IPS DF 6.9 (cell line): ENCODE measurements at regions not wholly inside any gene's neighbourhood (a gene's known extent, or its start where the extent isn't known, plus 50 kb on each side); places are given as distances from the start of the nearest gene placed in this dataset.
"Not testable (repeated sequence)": the region's sequence is repeated elsewhere in the genome, so short reads cannot be mapped to it uniquely, and the experiment has no call there.

ENCODE experiments used
- DNase-seq: peaks from one replicate; pipeline ENCODE4 v3.0.0-alpha.2; 2013; ENCODE audit warnings: low read depth, low spot score
- H3K27ac ChIP-seq: one replicate; pipeline ENCODE4 v1.5.1; 2013; ENCODE audit warnings: low read length, control low read depth
- H3K27me3 ChIP-seq: 2 replicates; pipeline ENCODE4 v1.6.1; 2013; ENCODE audit warnings: mild to moderate bottlenecking, low read length; ENCODE audit not compliant: control insufficient read depth, insufficient read depth
- H3K36me3 ChIP-seq: 2 replicates; pipeline ENCODE4 v1.6.1; 2013; ENCODE audit warnings: low read length; ENCODE audit not compliant: control insufficient read depth, insufficient read depth
- H3K4me1 ChIP-seq: 2 replicates; pipeline ENCODE4 v1.6.1; 2013; ENCODE audit warnings: low read length; ENCODE audit not compliant: control insufficient read depth, insufficient read depth
- H3K4me3 ChIP-seq: 2 replicates; pipeline ENCODE4 v1.5.1; 2013; ENCODE audit warnings: mild to moderate bottlenecking, low read length
- H3K9me3 ChIP-seq: 2 replicates; pipeline ENCODE4 v1.6.1; 2013; ENCODE audit warnings: low read length, inconsistent platforms; ENCODE audit not compliant: control insufficient read depth, insufficient read depth
- WGBS: extraction: QIAGEN DNeasy Blood & Tissue Kit; methylation state at CpG from one replicate; pipeline ENCODE4 v1.1.7; 2013; ENCODE audit warnings: mixed read lengths, missing lambda C conversion rate; ENCODE audit not compliant: insufficient read length, insufficient coverage; 5-methylcytosine and 5-hydroxymethylcytosine counted together

GRCh38 chr1:83369853-83370252, 629.1 kb downstream of the TTLL7 start:
- not testable (repeated sequence) for H3K27me3 ChIP-seq, H3K4me3 ChIP-seq, H3K36me3 ChIP-seq, H3K4me1 ChIP-seq, H3K27ac ChIP-seq, H3K9me3 ChIP-seq, DNase-seq
- WGBS, result no CpG with 5 or more reads among the region's 3 CpGs

- H3K27ac ChIP-seq, H3K4me1 ChIP-seq, H3K4me3 ChIP-seq, DNase-seq, H3K27me3 ChIP-seq, H3K36me3 ChIP-seq, H3K9me3 ChIP-seq: not testable (repeated sequence)
- WGBS, result no CpG with 5 or more reads among the region's 2 CpGs
Measured at GRCh38 chr1:83365320-83365719, 633.6 kb downstream of the TTLL7 start.

GRCh38 chr1:83345375-83345774, 653.6 kb downstream of the TTLL7 start:
- H3K27me3 ChIP-seq, H3K9me3 ChIP-seq, H3K27ac ChIP-seq, H3K36me3 ChIP-seq, DNase-seq, H3K4me3 ChIP-seq, H3K4me1 ChIP-seq: not testable (repeated sequence)
- no CpG with 5 or more reads among the region's 3 CpGs for WGBS

GRCh38 chr1:83343767-83344166, 655.2 kb downstream of the TTLL7 start:
- H3K4me3 ChIP-seq, H3K36me3 ChIP-seq, H3K27ac ChIP-seq, H3K27me3 ChIP-seq, H3K4me1 ChIP-seq, H3K9me3 ChIP-seq, DNase-seq: not testable (repeated sequence)
- no CpG with 5 or more reads among the region's 6 CpGs for WGBS

GRCh38 chr1:83342995-83343394, 655.9 kb downstream of the TTLL7 start:
- not testable (repeated sequence) for H3K27me3 ChIP-seq, H3K36me3 ChIP-seq, H3K4me1 ChIP-seq, H3K9me3 ChIP-seq, DNase-seq, H3K4me3 ChIP-seq, H3K27ac ChIP-seq

GRCh38 chr1:83332308-83332707, 666.6 kb downstream of the TTLL7 start:
- WGBS, result no CpG with 5 or more reads among the region's 1 CpG
- not testable (repeated sequence) for H3K9me3 ChIP-seq, DNase-seq

GRCh38 chr1:83318366-83318765, 680.6 kb downstream of the TTLL7 start:
- H3K4me1 ChIP-seq, result no peaks in the 10 kb centered on the region
- no peak overlapping the region for H3K4me3 ChIP-seq
- no peaks in the 10 kb centered on the region for H3K36me3 ChIP-seq
- H3K27me3 ChIP-seq, result no peaks in the 10 kb centered on the region
- no peaks in the 10 kb centered on the region for H3K9me3 ChIP-seq
- no peak for DNase-seq
- WGBS, result no CpG with 5 or more reads among the region's 2 CpGs
- no peak overlapping the region for H3K27ac ChIP-seq

More at GRCh38 chr1:83332308-83332707, 666.6 kb downstream of the TTLL7 start:
- not testable (repeated sequence) for H3K4me1 ChIP-seq, H3K27ac ChIP-seq, H3K36me3 ChIP-seq, H3K4me3 ChIP-seq, H3K27me3 ChIP-seq

GRCh38 chr1:83315446-83315845, 683.5 kb downstream of the TTLL7 start:
- not testable (repeated sequence) for H3K4me1 ChIP-seq, H3K27me3 ChIP-seq, H3K27ac ChIP-seq, DNase-seq, H3K9me3 ChIP-seq, H3K36me3 ChIP-seq, H3K4me3 ChIP-seq
- WGBS, result no CpG with 5 or more reads among the region's 1 CpG

- H3K4me1 ChIP-seq, H3K27me3 ChIP-seq, H3K36me3 ChIP-seq, DNase-seq, H3K27ac ChIP-seq, H3K9me3 ChIP-seq, H3K4me3 ChIP-seq: not testable (repeated sequence)
- WGBS, result no CpG with 5 or more reads among the region's 1 CpG
Measured at GRCh38 chr1:83310161-83310560, 688.8 kb downstream of the TTLL7 start.

GRCh38 chr1:83309035-83309434, 689.9 kb downstream of the TTLL7 start:
- H3K36me3 ChIP-seq, H3K4me1 ChIP-seq, H3K9me3 ChIP-seq, H3K27me3 ChIP-seq, H3K4me3 ChIP-seq, DNase-seq, H3K27ac ChIP-seq: not testable (repeated sequence)
- WGBS, result no CpG with 5 or more reads among the region's 2 CpGs

GRCh38 chr1:83306811-83307210, 692.1 kb downstream of the TTLL7 start:
- not testable (repeated sequence) for H3K4me1 ChIP-seq, H3K27me3 ChIP-seq, DNase-seq, H3K36me3 ChIP-seq, H3K27ac ChIP-seq, H3K9me3 ChIP-seq, H3K4me3 ChIP-seq
- no CpG with 5 or more reads among the region's 2 CpGs for WGBS
